ENCODE measurements at regions not wholly inside any gene's neighbourhood (a gene's known extent, or its start where the extent isn't known, plus 50 kb on each side); places are given as distances from the start of the nearest gene placed in this dataset.

- Histone ChIP-seq H3K27me3 (ENCODE audit: control insufficient read depth, insufficient read depth, low read length) (no peaks in the 10 kb centered on the region), H3K4me3 (ENCODE audit: low read depth, low read length) (no peak overlapping the region), H3K36me3 (ENCODE audit: control insufficient read depth, insufficient read depth, low read length) (no peaks in the 10 kb centered on the region)
- CTCF ChIA-PET: no interaction called here
- POLR2A ChIA-PET: no interaction called here
- no peak for TF ChIP-seq CTCF (IDR thresholded peaks at IDR 0.05; ENCODE audit: insufficient read depth, low read depth, low read length)
- DNase-seq (ENCODE audit: low read depth): no peak
Measured at GRCh38 chr2:119083416-119083815, 75.1 kb downstream of the C1QL2 start.

- POLR2A ChIA-PET: no interaction called here
- no peak for TF ChIP-seq CTCF (IDR thresholded peaks at IDR 0.05; ENCODE audit: insufficient read depth, low read depth, low read length)
- no peak for DNase-seq (ENCODE audit: low read depth)
Measured at GRCh38 chr2:119082821-119083400, 75.6 kb downstream of the C1QL2 start.

GRCh38 chr2:119078796-119079195 is 79.8 kb downstream of the C1QL2 start:
- CTCF ChIA-PET: no interaction called here
- Histone ChIP-seq H3K27me3 (ENCODE audit: control insufficient read depth, insufficient read depth, low read length) (no peaks in the 10 kb centered on the region), H3K4me3 (ENCODE audit: low read depth, low read length) (no peak overlapping the region), H3K36me3 (ENCODE audit: control insufficient read depth, insufficient read depth, low read length) (no peaks in the 10 kb centered on the region)
- POLR2A ChIA-PET: no interaction called here
- no peak for DNase-seq (ENCODE audit: low read depth)
- no peak for TF ChIP-seq CTCF (IDR thresholded peaks at IDR 0.05; ENCODE audit: insufficient read depth, low read depth, low read length)

More at GRCh38 chr2:119082821-119083400, 75.6 kb downstream of the C1QL2 start:
- no peak overlapping the region for H3K4me3 ChIP-seq (ENCODE audit: low read depth, low read length)
- H3K27me3 ChIP-seq (ENCODE audit: control insufficient read depth, insufficient read depth, low read length): no peaks in the 10 kb centered on the region
- H3K36me3 ChIP-seq (ENCODE audit: control insufficient read depth, insufficient read depth, low read length): no peaks in the 10 kb centered on the region
- CTCF ChIA-PET: no interaction called here

- POLR2A ChIA-PET: no interaction called here
- Histone ChIP-seq H3K27me3 (ENCODE audit: control insufficient read depth, insufficient read depth, low read length) (no peaks in the 10 kb centered on the region), H3K4me3 (ENCODE audit: low read depth, low read length) (no peak overlapping the region), H3K36me3 (ENCODE audit: control insufficient read depth, insufficient read depth, low read length) (no peaks in the 10 kb centered on the region)
- TF ChIP-seq CTCF (IDR thresholded peaks at IDR 0.05; ENCODE audit: insufficient read depth, low read depth, low read length): no peak
- CTCF ChIA-PET: interaction anchor here (0.6 kb wide), 1 partner anchor 484 kb away, joined by 3 read pairs; no protein-coding TSS in a partner anchor
- no peak for DNase-seq (ENCODE audit: low read depth)
Measured at GRCh38 chr2:119076713-119077112, 81.8 kb downstream of the C1QL2 start.

- Histone ChIP-seq H3K36me3 (ENCODE audit: control insufficient read depth, insufficient read depth, low read length) (no peaks in the 10 kb centered on the region), H3K27me3 (ENCODE audit: control insufficient read depth, insufficient read depth, low read length) (no peaks in the 10 kb centered on the region), H3K4me3 (ENCODE audit: low read depth, low read length) (no peak overlapping the region)
- POLR2A ChIA-PET: no interaction called here
- CTCF ChIA-PET: no interaction called here
- no peak for TF ChIP-seq CTCF (IDR thresholded peaks at IDR 0.05; ENCODE audit: insufficient read depth, low read depth, low read length)
- DNase-seq (ENCODE audit: low read depth): no peak
Measured at GRCh38 chr2:119073213-119073612, 85.3 kb downstream of the C1QL2 start.
